Keratinocyte (primary cell): ENCODE measurements at regions not wholly inside any gene's neighbourhood (a gene's known extent, or its start where the extent isn't known, plus 50 kb on each side); places are given as distances from the start of the nearest gene placed in this dataset.

Experiments
- CTCF ChIP-seq, 3 experiments: IDR thresholded peaks in 1 of 3; conservative IDR thresholded peaks in 1 of 3; optimal IDR thresholded peaks in 1 of 3; 2 replicates in 2 of 3; 3 replicates in 1 of 3; pipeline versions ENCODE3 to v1.5.1; 2011; ENCODE audit warnings: low read length in 3 of 3, mild to moderate bottlenecking in 3 of 3, moderate library complexity in 2 of 3, control low read depth in 1 of 3, inconsistent platforms in 1 of 3; ENCODE audit not compliant: insufficient read depth in 2 of 3; ENCODE audit errors: extremely low read depth in 1 of 3
- EZH2 ChIP-seq: IDR thresholded peaks from one replicate; pipeline ENCODE4 v1.6.1; 2012; ENCODE audit warnings: inconsistent platforms, mild to moderate bottlenecking, low read length, moderate library complexity

DNA sequence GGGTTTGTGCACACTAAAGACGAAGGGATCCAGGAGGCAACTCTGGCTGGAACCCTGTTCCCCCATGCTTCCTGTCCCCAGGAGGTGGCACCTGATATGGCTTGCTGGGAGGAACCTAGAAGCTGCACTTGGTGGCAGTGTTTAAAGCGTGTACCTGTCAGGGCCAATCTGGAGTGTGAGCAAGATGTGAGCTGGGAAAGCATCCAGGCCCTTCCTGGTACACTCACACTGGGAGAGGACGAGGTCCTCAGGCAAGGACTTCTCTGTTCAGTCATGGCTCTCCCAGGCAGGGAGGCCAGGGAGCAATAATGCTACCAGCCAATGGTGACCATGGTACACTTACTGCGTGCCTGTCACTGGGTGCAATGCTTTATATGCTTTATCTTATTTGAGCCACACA, 130.7 kb upstream of the NECTIN1 start:
- peak in 1 of 3 experiments; percentile 1 for TF ChIP-seq CTCF (optimal IDR thresholded peaks at IDR 0.05 in 1 of 3, IDR thresholded peaks at IDR 0.05 in 1 of 3, conservative IDR thresholded peaks at IDR 0.05 in 1 of 3; ENCODE audit: extremely low read depth in 1 of 3, insufficient read depth in 2 of 3, low read length in 3 of 3)
- no peak for TF ChIP-seq EZH2
